NCI-H510A treated with DMSO at 0.1 percent for 48 hours (cell line): ENCODE measurements at regions not wholly inside any gene's neighbourhood (a gene's known extent, or its start where the extent isn't known, plus 50 kb on each side); places are given as distances from the start of the nearest gene placed in this dataset.
A peak's percentile ranks its signal among the peaks of the same experiment; 100 is the strongest.

Experiments
- DNase-seq: peaks from one replicate; lab custom pipeline; 2025; lab: John Stamatoyannopoulos, UW

DNA sequence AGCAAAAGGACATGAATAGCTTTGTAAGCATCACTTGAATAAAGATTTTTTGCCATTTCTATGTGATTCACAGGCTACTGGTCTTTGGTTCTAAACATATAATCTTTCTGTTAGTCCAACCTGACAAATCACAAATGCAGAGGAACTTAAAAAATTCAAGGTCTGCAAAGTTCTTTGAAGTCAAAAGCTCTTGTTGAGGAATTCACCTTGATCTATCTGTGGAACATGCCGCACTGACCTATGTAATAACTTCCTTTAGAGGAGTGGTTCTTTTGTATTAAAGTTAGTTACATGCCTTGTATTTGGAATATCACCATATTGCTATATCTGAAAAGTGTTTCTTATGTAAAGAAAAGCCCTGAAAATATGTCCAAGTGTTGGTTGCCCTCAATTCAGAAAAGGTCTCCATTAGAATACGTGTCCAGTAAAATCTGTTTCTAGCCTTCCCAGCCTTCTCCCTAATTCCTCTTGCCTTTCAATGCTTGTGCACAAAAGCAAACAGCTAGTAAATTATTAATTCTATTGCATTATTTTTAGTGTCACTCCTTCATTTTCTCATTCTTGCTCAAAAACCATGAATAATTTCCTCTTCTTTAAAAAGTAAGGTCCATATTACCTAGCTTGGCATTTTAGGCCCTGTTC, 1192.8 kb downstream of the FLRT2 start:
- no peak for DNase-seq

DNA sequence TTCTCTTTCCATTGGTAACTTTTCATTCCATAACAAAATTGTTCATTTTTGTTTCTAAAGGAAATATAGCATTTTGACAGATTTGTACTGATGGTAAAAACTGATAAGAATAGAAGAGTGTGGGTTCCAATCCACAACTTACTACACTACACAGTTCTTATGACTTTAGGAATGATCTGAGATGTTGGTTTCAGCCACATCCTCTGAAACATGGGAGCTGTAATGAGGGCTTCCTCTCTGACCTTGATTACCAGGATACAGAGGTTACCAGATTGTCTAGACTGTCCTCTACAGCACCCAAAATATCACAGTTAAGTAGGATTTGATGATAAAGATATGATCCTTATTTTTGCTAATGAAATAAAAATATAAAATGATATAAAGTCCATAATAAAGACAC, 1184.6 kb downstream of the FLRT2 start:
- no peak for DNase-seq

DNA sequence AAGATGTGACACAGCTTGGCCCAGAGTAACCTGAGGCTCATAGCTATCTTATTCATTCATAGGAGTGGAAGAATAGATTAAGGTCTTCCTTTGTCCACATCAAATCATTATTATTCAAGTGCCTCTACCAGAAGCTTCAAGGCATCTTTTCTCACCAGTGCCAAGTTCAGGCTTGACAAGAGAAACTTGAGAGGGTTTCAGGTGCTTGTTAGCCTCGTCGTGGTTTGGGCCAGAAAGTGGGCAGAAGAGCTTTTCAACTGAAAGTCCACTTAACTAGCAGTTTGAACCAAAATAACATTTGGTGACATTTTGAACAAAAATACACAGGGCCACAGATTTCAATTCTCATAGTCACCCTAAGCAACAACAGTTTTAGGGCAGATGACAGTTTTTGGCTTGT, 1184.2 kb downstream of the FLRT2 start:
- no peak for DNase-seq

DNA sequence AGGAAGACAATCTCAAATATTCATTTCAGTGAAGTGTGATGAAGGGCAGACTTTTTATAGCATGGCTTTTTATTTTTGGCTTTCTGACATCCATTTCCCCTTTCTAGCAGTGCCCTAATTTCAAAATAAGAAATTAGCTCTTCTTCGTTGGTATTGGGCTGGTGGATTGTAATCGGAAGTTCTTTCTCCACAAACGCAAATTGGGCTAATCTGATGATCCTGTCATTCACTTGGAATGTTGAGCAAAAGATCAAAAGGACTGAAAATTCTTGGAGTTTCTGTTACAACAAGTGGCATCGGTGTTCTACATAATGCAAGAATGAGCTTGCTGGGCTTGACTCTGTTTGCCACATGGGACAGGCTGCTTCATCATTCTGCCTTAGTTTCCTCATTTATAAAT, 1182.8 kb downstream of the FLRT2 start:
- DNase-seq: no peak

DNA sequence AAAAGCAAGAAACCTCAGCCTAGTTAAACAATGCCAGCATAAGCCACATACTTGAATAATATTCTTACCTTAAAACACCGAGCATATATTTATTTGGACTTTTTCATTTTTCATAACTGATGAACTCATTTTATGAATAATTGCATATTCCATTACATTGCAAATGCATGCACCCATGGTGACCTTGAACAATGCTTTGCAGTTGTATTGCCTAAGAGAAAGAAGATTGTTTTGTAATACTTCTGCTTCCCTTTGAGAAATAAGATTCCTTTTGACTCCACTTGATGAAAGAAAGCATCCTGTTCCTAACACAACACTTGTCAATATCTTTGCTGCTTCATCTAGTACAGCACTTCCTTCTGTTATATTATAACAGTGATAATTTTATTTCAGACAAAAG, 1182.2 kb downstream of the FLRT2 start:
- DNase-seq: no peak

DNA sequence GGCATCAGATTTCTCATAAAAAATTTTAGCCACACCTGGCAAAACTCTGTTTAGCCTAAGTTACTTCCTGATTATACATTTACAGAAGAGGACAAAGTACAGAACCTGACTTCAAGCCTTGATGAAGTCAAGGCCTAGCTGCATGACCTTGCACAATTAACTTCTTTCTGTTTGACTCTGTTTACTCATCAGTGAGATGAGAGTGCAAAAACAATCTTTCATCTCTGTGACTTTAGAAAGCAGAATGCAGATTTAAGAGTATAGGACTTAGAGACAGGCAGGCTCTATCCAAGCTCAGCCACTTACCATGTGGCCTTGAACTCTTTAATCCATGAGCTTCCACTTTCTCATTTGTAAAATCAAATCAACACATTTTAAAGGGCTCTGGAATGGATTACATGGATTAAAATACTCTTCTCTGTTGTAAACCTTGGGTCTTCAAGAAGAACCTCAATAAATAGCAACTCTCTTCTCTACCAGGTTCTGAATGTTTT, 1178.9 kb downstream of the FLRT2 start:
- no peak for DNase-seq

DNA sequence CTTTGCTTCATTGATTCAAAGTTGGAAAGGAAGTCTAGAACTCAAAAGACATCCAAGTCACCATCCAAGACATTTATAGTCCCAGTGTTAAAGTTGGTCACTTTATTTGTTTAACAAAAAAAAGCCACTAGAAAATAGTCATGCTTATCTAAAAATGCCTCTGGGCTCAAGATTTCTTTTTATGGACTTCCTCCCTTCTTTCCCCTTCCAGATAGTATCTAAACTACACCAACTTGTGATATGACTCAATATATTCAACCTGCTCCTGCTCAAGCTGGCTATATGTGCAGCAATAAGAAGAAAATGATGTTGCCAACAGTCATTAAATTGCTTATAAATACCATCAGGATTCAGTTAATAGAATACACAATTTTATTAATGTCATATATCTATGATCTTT, 1177.1 kb downstream of the FLRT2 start:
- DNase-seq: no peak

DNA sequence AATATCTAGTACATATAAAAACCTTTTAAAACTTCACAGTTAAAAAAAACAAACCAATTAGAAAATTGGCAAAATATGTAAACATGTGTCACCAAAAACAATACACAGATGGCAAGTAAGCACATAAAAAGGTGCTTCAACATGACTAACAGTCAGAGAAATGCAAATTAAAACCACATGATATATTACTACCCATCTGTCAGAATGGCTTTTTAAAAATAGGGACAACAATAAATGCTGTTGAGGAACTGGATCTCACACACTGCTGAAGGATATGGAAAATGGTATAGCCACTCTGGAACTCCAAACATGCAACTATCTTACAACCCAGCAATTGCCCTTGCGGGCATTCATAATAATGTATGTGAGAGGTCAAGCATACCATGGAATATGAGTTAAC, 1153.6 kb downstream of the FLRT2 start:
- DNase-seq: no peak

DNA sequence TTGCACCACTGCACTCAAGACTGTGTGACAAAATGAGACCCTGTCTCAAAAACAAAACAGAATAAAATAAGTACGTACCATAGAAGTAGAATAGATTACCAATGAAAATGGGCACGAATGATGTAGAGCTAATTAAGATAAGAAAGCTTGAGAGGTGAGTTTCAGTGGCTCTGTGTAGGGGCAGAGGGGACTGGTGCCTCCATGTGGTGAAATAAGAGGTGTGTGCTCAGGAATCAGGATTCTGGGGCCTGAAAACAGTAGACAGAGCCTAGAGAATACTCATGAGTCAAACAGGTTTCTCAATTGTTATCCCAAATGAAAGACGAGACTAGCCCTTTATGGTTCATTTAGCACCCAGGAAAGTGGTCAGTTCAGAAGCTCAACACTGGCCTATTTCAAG, 1145.1 kb downstream of the FLRT2 start:
- DNase-seq: no peak

DNA sequence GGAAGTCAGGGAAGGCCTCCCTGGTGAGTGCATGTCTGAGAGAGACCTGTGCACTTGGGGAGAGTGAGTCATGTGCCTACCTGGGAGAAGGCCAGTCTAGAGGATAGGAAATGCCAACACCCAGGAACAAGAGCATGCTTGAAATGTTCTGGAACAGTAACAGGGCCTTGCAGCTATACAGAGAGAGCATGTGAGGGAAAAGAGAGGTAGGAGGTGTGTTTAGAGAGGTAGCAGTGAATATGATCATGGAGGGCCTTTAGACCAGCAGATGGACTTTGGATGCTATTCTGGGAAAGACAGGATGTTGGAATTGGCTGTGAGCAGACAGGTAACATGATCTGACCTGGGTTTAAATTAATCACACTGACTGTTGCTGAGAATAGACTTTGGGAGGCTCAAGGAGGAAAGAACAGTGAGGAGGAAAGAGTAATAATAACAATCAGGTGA, 1143.6 kb downstream of the FLRT2 start:
- peak; percentile 13 for DNase-seq

DNA sequence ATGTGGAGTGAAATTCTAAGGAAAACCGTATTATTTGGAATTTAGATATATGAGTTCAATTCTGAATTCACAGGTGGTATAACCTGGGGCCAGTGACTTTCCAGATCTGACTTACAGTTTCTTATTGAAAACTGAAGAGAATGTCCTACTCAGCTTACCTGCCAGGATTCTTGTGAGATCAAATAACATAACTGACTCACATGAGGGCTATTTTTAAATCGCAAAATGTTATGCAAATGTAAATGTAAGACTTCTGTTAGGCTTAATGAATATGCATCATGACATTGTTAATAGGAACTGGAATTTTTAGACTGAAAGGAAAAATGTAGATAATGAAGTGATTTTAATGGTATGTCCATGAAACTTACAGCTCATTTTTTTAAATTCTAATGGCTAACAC, 1142.1 kb downstream of the FLRT2 start:
- DNase-seq: no peak

DNA sequence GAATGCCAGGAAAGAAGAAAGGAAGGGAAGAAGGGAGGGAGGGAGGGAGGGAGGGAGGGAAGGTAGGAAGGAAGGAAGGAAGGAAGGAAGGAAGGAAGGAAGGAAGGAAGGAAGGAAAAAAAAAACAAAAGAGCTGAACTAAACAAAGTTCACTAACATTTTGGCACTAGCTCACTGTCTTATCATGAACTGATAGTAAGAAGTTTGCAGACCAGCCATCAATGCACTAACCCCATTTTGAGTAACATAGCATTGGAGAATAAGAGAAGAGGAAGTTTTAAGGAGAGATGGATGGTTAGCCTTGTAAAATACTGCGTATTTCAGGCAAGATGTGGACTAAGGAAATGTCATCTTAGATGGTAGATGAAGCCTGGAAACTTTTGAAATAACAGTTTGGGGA, 1136.0 kb downstream of the FLRT2 start:
- no peak for DNase-seq

DNA sequence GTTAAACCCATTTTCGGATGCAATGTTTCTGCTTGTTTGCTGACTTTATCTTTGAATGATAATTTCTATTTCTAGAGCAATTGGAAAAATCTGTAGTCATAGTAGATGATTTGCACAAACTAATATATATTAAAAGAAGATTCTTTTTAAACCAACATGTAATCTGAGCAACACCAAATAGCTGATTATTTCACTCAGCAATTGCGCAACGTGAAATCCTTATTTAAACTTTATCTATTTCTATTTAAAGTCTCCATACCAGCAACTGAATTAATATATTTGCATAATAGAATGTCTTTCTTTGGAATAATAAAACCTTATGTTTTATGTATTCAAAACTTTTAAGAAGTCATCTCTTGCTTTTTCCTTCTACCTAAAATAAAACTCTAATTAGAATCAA, 1132.4 kb downstream of the FLRT2 start:
- no peak for DNase-seq

DNA sequence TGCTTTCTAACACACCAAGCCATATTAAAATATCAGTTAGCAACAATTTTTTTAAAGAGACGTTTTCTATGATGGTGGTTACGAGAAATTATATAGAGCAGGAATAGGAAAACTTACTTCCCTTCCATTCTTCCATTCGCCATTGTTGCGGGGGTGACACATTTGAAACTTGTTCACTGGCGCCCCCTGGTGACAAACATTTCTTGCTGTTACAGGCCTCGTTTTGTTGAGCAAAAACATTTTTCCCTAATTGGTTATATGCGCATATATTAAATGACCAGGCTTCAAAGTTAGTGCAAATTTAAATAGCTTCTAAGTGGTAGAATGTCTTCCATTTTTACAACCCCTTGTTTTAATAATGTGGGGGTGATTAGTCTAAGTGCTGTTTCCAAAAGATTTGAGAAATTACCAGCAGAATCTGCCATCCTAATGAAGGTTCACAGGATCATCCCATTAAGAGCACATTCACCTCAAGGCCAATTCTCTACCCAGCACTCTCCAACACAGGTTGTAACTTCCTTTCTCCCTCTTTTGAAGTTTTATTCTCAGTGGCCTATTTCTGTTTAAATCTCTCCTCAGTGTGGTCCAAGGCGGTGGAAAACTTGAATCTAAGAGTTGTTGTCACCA, 1124.7 kb downstream of the FLRT2 start:
- peak; percentile 29 for DNase-seq

DNA sequence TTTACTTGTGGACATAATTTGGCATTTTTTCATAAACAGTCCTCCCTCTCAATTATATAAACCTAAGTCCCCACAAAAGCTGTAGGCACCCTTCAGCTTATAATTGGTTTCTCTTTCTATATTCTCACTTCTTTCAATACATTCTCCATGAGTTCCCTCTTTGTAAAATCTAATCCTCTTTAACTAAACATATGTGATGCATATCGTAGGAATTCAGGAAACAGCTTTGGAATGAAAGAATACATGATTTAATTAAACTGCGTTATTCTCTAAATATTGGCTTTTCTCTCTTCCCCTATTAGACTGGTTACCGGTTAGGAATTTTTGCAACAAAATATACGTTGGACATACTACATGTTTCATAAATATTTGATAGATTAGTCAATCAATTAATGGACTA, 1122.6 kb downstream of the FLRT2 start:
- DNase-seq: no peak

DNA sequence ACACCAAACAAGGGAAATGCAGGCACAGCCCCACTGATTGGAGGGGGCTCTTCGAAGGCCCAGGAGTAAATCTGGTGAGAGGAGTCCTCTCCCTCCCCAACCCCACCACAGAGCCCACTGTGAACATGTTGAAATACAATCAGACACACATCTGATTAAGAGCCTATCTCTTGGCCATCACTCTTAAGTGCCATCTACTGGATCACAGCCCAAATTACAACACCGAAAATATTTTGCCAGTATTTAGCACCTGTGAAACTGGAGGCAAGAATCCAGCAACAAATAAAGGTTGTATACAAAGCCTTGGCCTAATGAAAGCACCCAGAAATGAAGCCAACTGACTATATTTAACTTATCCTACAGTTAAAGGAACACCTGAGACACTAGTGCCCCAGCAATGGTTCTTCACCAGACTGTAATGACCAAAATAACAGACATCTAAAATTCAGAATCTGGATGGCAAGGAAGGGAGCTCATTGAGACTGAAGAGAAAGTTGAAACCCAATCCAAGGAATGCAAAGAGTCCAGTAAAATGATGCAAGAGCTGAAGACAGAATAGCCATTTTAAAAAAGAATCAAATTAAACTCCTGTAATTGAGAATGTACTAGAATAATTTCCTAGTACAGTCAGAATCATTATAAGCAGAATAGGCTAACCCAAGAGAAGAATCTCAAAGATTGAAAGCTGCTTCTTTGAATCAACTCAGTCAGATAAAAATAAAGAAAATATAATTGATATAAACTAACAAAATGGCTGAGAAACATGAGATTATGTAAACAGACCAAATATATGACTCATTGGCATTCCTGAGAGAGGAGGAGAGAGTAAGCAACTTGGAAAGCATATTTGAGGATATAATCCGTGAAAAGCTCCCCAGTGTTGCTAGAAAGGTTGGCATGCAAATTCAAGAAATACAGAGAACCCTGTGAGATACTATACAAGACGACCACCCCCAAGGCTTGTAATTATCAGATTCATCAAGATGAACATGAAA, 1117.0 kb downstream of the FLRT2 start:
- DNase-seq: no peak

DNA sequence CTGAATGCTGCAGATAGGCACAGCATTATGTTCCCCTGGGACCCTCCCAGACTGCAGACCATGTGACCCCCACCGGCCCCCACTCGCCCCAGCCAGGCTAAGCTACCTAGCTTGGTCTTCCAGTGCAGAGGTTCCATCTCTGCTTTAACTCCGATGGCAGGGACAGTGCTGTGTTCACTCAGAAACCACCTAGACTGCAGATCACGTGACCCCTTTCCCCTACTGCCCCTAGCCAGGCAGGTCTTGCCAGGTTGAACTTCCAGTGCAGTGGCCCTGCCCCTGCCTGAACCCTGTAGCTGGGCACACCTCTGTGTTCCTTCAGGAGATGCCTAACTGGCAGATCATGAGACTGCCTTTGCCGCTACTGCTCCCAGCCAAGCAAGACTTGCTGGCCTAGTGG, 1116.2 kb downstream of the FLRT2 start:
- no peak for DNase-seq

DNA sequence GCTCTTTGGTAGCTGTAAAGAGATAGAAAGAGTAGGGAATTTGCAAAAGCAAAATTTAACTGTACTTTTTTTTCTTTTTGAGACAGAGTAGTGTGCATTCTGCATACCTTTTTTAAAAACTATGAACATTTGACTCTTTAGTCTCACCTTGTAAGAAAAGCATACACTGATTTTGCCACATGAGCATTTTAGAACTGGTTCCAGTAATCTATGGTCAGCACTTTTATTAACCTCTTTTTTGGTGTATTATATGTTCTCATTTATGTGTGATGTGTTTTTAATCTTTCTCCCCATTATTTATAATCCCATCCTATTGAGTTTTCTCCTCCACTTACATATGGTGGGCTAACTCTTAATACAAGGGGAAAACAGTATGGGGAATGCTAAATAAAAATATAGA, 1111.4 kb downstream of the FLRT2 start:
- DNase-seq: no peak

DNA sequence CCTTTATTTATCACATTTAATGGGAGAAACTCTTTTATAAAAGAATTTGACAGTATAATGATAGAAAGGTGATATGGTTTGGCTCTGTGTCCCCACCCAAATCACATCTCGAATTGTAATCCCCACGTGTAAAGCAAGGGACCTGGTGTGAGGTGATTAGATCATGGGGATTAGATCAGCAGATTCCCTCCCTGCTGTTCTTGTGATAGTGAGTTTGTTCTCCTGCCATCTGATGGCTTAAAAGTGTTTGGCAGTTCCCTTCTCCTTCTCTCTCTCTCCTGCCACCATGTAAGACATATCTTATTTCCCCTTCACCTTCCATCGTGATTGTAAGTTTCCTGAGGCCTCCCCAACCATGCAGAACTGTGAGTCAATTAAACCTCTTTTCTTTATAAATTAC, 1110.3 kb downstream of the FLRT2 start:
- DNase-seq: no peak

DNA sequence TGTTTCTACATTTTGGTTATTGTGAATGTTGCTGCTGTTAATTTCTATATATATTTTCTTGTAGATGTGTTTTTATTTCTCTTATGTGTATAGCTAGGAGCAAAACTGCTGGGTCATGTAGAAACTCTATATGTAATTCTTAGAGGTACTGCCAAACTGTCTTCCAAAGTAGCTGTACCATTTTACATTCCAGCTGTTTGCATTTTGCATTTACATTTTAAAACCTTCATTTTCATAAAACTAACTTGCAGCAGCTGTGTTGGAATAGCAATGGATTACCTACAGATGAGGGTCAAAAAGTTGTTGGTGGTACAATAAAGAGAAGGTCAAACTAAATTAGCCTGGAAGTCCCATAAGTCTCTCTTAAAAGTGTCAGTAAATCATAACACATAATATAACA, 1109.7 kb downstream of the FLRT2 start:
- no peak for DNase-seq

DNA sequence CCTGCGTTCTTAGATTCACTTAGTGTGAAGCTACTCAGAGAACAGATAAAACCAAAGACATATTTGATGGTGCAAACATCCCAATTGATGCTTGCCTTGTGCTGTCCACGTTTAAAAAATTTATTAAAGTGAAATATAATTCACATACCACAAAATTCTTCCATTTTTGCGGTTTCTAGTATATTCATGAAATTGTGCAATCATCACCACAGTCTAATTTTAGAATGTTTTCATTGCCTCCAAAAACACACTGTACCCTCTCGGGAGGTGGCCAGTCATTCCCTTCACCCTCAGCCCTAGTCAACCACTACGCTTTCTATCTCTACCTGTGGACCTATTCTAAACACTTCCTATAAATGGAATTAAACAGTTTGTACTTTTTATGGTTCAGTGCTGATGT, 1109.2 kb downstream of the FLRT2 start:
- no peak for DNase-seq

DNA sequence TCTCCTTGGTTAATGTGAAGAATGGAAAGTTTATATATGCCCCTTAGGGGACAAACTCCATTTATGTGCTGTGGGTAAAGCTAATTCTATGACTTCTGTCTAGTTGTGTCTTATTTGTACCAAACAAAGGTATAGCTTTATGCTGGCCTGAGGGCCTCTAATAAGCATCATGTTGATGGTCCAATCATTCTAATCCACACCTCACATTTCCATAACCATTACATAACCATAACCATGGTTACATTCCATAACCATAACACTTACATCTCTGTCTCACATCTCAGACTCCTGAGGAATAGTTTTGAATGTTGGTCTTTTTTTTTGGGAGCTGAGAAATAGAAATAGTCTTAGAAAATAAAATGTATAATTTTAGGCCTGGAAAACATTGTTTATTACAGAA, 1097.1 kb downstream of the FLRT2 start:
- no peak for DNase-seq

DNA sequence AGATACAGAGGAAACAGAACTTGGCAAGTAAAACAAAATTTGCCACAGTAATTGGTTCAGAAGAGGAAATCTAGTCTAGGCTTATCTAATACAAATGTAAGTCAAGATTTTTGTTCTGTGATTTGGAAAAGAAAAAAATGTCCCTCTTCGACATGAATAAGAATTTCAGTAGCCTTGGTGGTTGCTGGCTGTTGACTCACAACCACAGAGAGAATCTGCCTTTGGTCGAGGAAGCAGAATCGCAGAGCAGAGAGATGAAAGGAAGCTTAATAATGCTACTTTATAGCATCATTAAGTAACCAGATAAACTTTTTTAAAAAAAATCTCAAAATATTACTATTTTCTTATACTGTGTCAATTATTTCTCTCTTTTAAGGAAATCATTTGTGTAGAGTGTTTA, 1096.6 kb downstream of the FLRT2 start:
- no peak for DNase-seq
